ENCODE measurements at regions not wholly inside any gene's neighbourhood (a gene's known extent, or its start where the extent isn't known, plus 50 kb on each side); places are given as distances from the start of the nearest gene placed in this dataset.
"Not testable (repeated sequence)": the region's sequence is repeated elsewhere in the genome, so short reads cannot be mapped to it uniquely, and the experiment has no call there.

- DNase-seq: no peak
- H3K4me1 Mint-ChIP-seq: no peaks in the 10 kb centered on the region
- H3K36me3 Mint-ChIP-seq: no peaks in the 10 kb centered on the region
- H3K36me3 ChIP-seq (ENCODE audit: insufficient read depth, low read length): no peaks in the 10 kb centered on the region
- ChIA-PET POLR2A (no interaction called here), CTCF (no interaction called here)
- H3K27ac ChIP-seq (ENCODE audit: low read depth, low read length): no peak overlapping the region
- H3K9me3 ChIP-seq (ENCODE audit: low read length): no peaks in the 10 kb centered on the region
- H3K4me3 Mint-ChIP-seq: no peak overlapping the region
- no peaks in the 10 kb centered on the region for H3K4me1 ChIP-seq (ENCODE audit: insufficient read depth, low read length)
- no peaks in the 10 kb centered on the region for H3K9me3 Mint-ChIP-seq
- no peak overlapping the region for H3K4me3 ChIP-seq (ENCODE audit: low read length)
- no peak overlapping the region for H3K27ac Mint-ChIP-seq
- no peaks in the 10 kb centered on the region for H3K27me3 Mint-ChIP-seq
- H3K27me3 ChIP-seq (ENCODE audit: insufficient read depth, low read length, poor library complexity, severe bottlenecking): no peaks in the 10 kb centered on the region
Measured at GRCh38 chr6:56739836-56740815, 97.4 kb upstream of the DST start.

DNA sequence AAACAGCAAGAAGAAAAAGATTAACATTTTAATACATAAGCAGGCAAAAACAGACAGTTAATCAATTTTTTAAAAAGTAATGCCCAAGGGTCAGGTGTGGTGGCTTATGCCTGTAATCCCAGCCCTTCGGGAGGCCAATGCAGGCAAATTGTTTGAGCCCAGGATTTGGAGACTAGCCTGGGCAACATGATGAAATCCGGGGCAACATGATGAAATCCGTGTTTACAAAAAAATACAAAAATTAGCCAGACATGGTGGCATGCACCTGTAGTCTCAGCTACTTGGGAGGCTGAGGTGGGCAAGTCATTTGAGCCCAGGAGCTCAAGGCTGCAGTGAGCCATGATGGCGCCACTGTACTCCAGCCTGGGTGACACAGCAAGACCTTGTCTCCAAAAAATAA lies 94.1 kb upstream of the DST start:
- DNase-seq: no peak
- Mint-ChIP-seq H3K4me1 (no peaks in the 10 kb centered on the region), H3K36me3 (no peaks in the 10 kb centered on the region), H3K4me3 (no peak overlapping the region), H3K27me3 (no peaks in the 10 kb centered on the region), H3K27ac (no peak overlapping the region), H3K9me3 (no peaks in the 10 kb centered on the region)
- ChIA-PET POLR2A (no interaction called here), CTCF (no interaction called here)
- Histone ChIP-seq H3K4me3 (ENCODE audit: low read length) (no peak overlapping the region), H3K27me3 (ENCODE audit: insufficient read depth, low read length, poor library complexity, severe bottlenecking) (no peaks in the 10 kb centered on the region), H3K36me3 (ENCODE audit: insufficient read depth, low read length) (no peaks in the 10 kb centered on the region), H3K9me3 (ENCODE audit: low read length) (no peaks in the 10 kb centered on the region), H3K27ac (ENCODE audit: low read depth, low read length) (no peak overlapping the region), H3K4me1 (ENCODE audit: insufficient read depth, low read length) (no peaks in the 10 kb centered on the region)

GRCh38 chr6:56734335-56734734 lies 91.6 kb upstream of the DST start:
- H3K4me3 ChIP-seq (ENCODE audit: low read length): no peak overlapping the region
- Mint-ChIP-seq H3K36me3 (no peaks in the 10 kb centered on the region), H3K4me1 (no peaks in the 10 kb centered on the region), H3K27me3 (no peaks in the 10 kb centered on the region), H3K9me3 (no peaks in the 10 kb centered on the region), H3K27ac (no peak overlapping the region), H3K4me3 (no peak overlapping the region)
- no peaks in the 10 kb centered on the region for H3K36me3 ChIP-seq (ENCODE audit: insufficient read depth, low read length)
- H3K27me3 ChIP-seq (ENCODE audit: insufficient read depth, low read length, poor library complexity, severe bottlenecking): no peaks in the 10 kb centered on the region
- no peak overlapping the region for H3K27ac ChIP-seq (ENCODE audit: low read depth, low read length)
- H3K9me3 ChIP-seq (ENCODE audit: low read length): no peaks in the 10 kb centered on the region
- H3K4me1 ChIP-seq (ENCODE audit: insufficient read depth, low read length): no peaks in the 10 kb centered on the region
- DNase-seq: no peak
- ChIA-PET POLR2A (no interaction called here), CTCF (no interaction called here)

GRCh38 chr6:56733211-56733697 lies 90.6 kb upstream of the DST start:
- ChIA-PET POLR2A (no interaction called here), CTCF (no interaction called here)
- Mint-ChIP-seq H3K4me1 (no peaks in the 10 kb centered on the region), H3K36me3 (no peaks in the 10 kb centered on the region), H3K9me3 (no peaks in the 10 kb centered on the region), H3K4me3 (no peak overlapping the region), H3K27me3 (no peaks in the 10 kb centered on the region), H3K27ac (no peak overlapping the region)
- Histone ChIP-seq H3K36me3 (ENCODE audit: insufficient read depth, low read length) (no peaks in the 10 kb centered on the region), H3K4me1 (ENCODE audit: insufficient read depth, low read length) (no peaks in the 10 kb centered on the region), H3K27me3 (ENCODE audit: insufficient read depth, low read length, poor library complexity, severe bottlenecking) (no peaks in the 10 kb centered on the region), H3K27ac (ENCODE audit: low read depth, low read length) (no peak overlapping the region), H3K4me3 (ENCODE audit: low read length) (no peak overlapping the region), H3K9me3 (ENCODE audit: low read length) (no peaks in the 10 kb centered on the region)
- no peak for DNase-seq

GRCh38 chr6:56732517-56732916 lies 89.8 kb upstream of the DST start:
- Histone ChIP-seq H3K9me3 (ENCODE audit: low read length) (no peaks in the 10 kb centered on the region), H3K27ac (ENCODE audit: low read depth, low read length) (no peak overlapping the region), H3K4me3 (ENCODE audit: low read length) (no peak overlapping the region), H3K4me1 (ENCODE audit: insufficient read depth, low read length) (no peaks in the 10 kb centered on the region), H3K36me3 (ENCODE audit: insufficient read depth, low read length) (no peaks in the 10 kb centered on the region), H3K27me3 (ENCODE audit: insufficient read depth, low read length, poor library complexity, severe bottlenecking) (no peaks in the 10 kb centered on the region)
- H3K27ac Mint-ChIP-seq: no peak overlapping the region
- H3K4me1 Mint-ChIP-seq: no peaks in the 10 kb centered on the region
- CTCF ChIA-PET: no interaction called here
- no peaks in the 10 kb centered on the region for H3K9me3 Mint-ChIP-seq
- POLR2A ChIA-PET: no interaction called here
- no peaks in the 10 kb centered on the region for H3K27me3 Mint-ChIP-seq
- DNase-seq: no peak
- H3K36me3 Mint-ChIP-seq: no peaks in the 10 kb centered on the region
- no peak overlapping the region for H3K4me3 Mint-ChIP-seq

GRCh38 chr6:56730663-56731529 lies 88.2 kb upstream of the DST start:
- no peaks in the 10 kb centered on the region for H3K36me3 ChIP-seq (ENCODE audit: insufficient read depth, low read length)
- H3K4me1 ChIP-seq (ENCODE audit: insufficient read depth, low read length): no peaks in the 10 kb centered on the region
- POLR2A ChIA-PET: no interaction called here
- Mint-ChIP-seq H3K27me3 (no peaks in the 10 kb centered on the region), H3K4me3 (no peak overlapping the region), H3K27ac (no peak overlapping the region), H3K36me3 (no peaks in the 10 kb centered on the region), H3K4me1 (no peaks in the 10 kb centered on the region), H3K9me3 (no peaks in the 10 kb centered on the region)
- H3K27ac ChIP-seq (ENCODE audit: low read depth, low read length): no peak overlapping the region
- no peaks in the 10 kb centered on the region for H3K9me3 ChIP-seq (ENCODE audit: low read length)
- DNase-seq: no peak
- H3K27me3 ChIP-seq (ENCODE audit: insufficient read depth, low read length, poor library complexity, severe bottlenecking): no peaks in the 10 kb centered on the region
- no peak overlapping the region for H3K4me3 ChIP-seq (ENCODE audit: low read length)
- CTCF ChIA-PET: no interaction called here

GRCh38 chr6:56729719-56730118 lies 87.0 kb upstream of the DST start:
- no peaks in the 10 kb centered on the region for H3K36me3 ChIP-seq (ENCODE audit: insufficient read depth, low read length)
- no peak for DNase-seq
- CTCF ChIA-PET: no interaction called here

GRCh38 chr6:56729166-56729565 lies 86.5 kb upstream of the DST start:
- H3K4me1 ChIP-seq (ENCODE audit: insufficient read depth, low read length); H3K4me3 ChIP-seq (ENCODE audit: low read length); H3K9me3 ChIP-seq (ENCODE audit: low read length); H3K27me3 ChIP-seq (ENCODE audit: insufficient read depth, low read length, poor library complexity, severe bottlenecking); H3K27ac Mint-ChIP-seq; CTCF ChIA-PET; H3K4me1 Mint-ChIP-seq; H3K4me3 Mint-ChIP-seq; H3K36me3 ChIP-seq (ENCODE audit: insufficient read depth, low read length); POLR2A ChIA-PET; H3K36me3 Mint-ChIP-seq; H3K27ac ChIP-seq (ENCODE audit: low read depth, low read length); H3K9me3 Mint-ChIP-seq; DNase-seq; H3K27me3 Mint-ChIP-seq: not testable (repeated sequence)

More at GRCh38 chr6:56729719-56730118, 87.0 kb upstream of the DST start:
- Histone ChIP-seq H3K4me3 (ENCODE audit: low read length) (no peak overlapping the region), H3K27me3 (ENCODE audit: insufficient read depth, low read length, poor library complexity, severe bottlenecking) (no peaks in the 10 kb centered on the region), H3K4me1 (ENCODE audit: insufficient read depth, low read length) (no peaks in the 10 kb centered on the region), H3K27ac (ENCODE audit: low read depth, low read length) (no peak overlapping the region), H3K9me3 (ENCODE audit: low read length) (no peaks in the 10 kb centered on the region)
- Mint-ChIP-seq H3K4me3 (no peak overlapping the region), H3K27me3 (no peaks in the 10 kb centered on the region), H3K27ac (no peak overlapping the region), H3K36me3 (no peaks in the 10 kb centered on the region), H3K9me3 (no peaks in the 10 kb centered on the region), H3K4me1 (no peaks in the 10 kb centered on the region)
- POLR2A ChIA-PET: no interaction called here

All from CD8-positive, alpha-beta memory T cell (primary cell).